Tibial nerve (tissue), 4 donors: ENCODE measurements at regions not wholly inside any gene's neighbourhood (a gene's known extent, or its start where the extent isn't known, plus 50 kb on each side); places are given as distances from the start of the nearest gene placed in this dataset.

Experiments used
- DNase-seq, 2 donors: peaks; one replicate each; pipeline ENCODE4 v3.0.0-alpha.2; 2019; ENCODE audit warnings: low spot score in 2 of 2
- H3K27ac ChIP-seq, 4 donors: fragments of 200-600 bp; sonication (generic) in 3 of 4; one replicate each; pipeline ENCODE4 v1.5.1; 2017 to 2019; ENCODE audit warnings: mild to moderate bottlenecking in 1 of 4
- H3K27me3 ChIP-seq, 2 donors: fragments of 200-600 bp; sonication (generic) in 1 of 2; one replicate each; pipeline versions ENCODE4 v1.5.1 to v1.6.0; 2017 to 2019
- H3K36me3 ChIP-seq, 3 donors: fragments of 200-600 bp; sonication (generic); one replicate each; pipeline ENCODE4 v1.5.1; 2018 to 2019
- H3K4me1 ChIP-seq, 4 donors: fragments of 200-600 bp; sonication (generic) in 3 of 4; one replicate each; pipeline ENCODE4 v1.5.1; 2017 to 2019
- H3K4me3 ChIP-seq, 4 donors: fragments of 200-600 bp; sonication (generic) in 3 of 4; one replicate each; pipeline ENCODE4 v1.5.1; 2017 to 2019; ENCODE audit warnings: mild to moderate bottlenecking in 1 of 4, moderate library complexity in 1 of 4
- H3K9me3 ChIP-seq, 4 donors: fragments of 200-600 bp; sonication (generic) in 3 of 4; one replicate each; pipeline ENCODE4 v1.5.1; 2017 to 2019
- EP300 ChIP-seq, 2 donors: sonication (generic); formaldehyde crosslinking; IDR thresholded peaks; one replicate each; pipeline ENCODE4 v1.6.1; 2017; ENCODE audit warnings: antibody characterized with exemption in 2 of 2, mild to moderate bottlenecking in 1 of 2
- POLR2A ChIP-seq, 2 donors: fragments of 450-650 bp; IDR thresholded peaks; one replicate each; pipeline ENCODE4 v1.6.1; 2017; ENCODE audit warnings: antibody characterized with exemption in 2 of 2, mild to moderate bottlenecking in 2 of 2, moderate library complexity in 2 of 2
- WGBS, 2 donors: methylation state at CpG; one replicate each; pipeline ENCODE4 v1.1.5; 2018; 5-methylcytosine and 5-hydroxymethylcytosine counted together
- TF ChIP-seq, protein P1 (sequence below), 5 experiments: fragments of 200-600 bp in 3 of 5; fragments of 450-650 bp in 2 of 5; sonication (generic) in 3 of 5; IDR thresholded peaks; one replicate each; pipeline ENCODE4 v1.5.1; 2016 to 2019; ENCODE audit warnings: antibody characterized with exemption in 5 of 5, mild to moderate bottlenecking in 3 of 5, moderate library complexity in 2 of 5

- Histone ChIP-seq H3K9me3 (peaks cover 0 to 12% (median 0%) of the 10 kb centered on the region in 4 donors), H3K4me1 (peaks cover 0 to 13% (median 0%) of the 10 kb centered on the region in 4 donors), H3K27ac (no peak overlapping the region), H3K36me3 (no peaks in the 10 kb centered on the region), H3K4me3 (no peak overlapping the region), H3K27me3 (no peaks in the 10 kb centered on the region)
- DNase-seq = no peak
- TF ChIP-seq EP300 (IDR thresholded peaks at IDR 0.05) = no peak
- TF ChIP-seq POLR2A (IDR thresholded peaks at IDR 0.05) = no peak
- TF ChIP-seq, protein P1, sequence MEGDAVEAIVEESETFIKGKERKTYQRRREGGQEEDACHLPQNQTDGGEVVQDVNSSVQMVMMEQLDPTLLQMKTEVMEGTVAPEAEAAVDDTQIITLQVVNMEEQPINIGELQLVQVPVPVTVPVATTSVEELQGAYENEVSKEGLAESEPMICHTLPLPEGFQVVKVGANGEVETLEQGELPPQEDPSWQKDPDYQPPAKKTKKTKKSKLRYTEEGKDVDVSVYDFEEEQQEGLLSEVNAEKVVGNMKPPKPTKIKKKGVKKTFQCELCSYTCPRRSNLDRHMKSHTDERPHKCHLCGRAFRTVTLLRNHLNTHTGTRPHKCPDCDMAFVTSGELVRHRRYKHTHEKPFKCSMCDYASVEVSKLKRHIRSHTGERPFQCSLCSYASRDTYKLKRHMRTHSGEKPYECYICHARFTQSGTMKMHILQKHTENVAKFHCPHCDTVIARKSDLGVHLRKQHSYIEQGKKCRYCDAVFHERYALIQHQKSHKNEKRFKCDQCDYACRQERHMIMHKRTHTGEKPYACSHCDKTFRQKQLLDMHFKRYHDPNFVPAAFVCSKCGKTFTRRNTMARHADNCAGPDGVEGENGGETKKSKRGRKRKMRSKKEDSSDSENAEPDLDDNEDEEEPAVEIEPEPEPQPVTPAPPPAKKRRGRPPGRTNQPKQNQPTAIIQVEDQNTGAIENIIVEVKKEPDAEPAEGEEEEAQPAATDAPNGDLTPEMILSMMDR (IDR thresholded peaks at IDR 0.05) = no peak
These were observed 68.3 kb upstream of the DAZL start for GRCh38 chr3:16673530-16673929.

- Histone ChIP-seq H3K4me3 (no peak overlapping the region), H3K9me3 (peaks cover 0 to 12% (median 0%) of the 10 kb centered on the region in 4 donors), H3K4me1 (peaks cover 0 to 4% (median 0%) of the 10 kb centered on the region in 4 donors), H3K36me3 (no peaks in the 10 kb centered on the region), H3K27ac (no peak overlapping the region), H3K27me3 (no peaks in the 10 kb centered on the region)
- no peak for DNase-seq
- TF ChIP-seq, protein P1 (IDR thresholded peaks at IDR 0.05) = no peak
- no peak for TF ChIP-seq EP300 (IDR thresholded peaks at IDR 0.05)
- no peak for TF ChIP-seq POLR2A (IDR thresholded peaks at IDR 0.05)
These were observed 70.6 kb upstream of the DAZL start for GRCh38 chr3:16675805-16676204.

DNA sequence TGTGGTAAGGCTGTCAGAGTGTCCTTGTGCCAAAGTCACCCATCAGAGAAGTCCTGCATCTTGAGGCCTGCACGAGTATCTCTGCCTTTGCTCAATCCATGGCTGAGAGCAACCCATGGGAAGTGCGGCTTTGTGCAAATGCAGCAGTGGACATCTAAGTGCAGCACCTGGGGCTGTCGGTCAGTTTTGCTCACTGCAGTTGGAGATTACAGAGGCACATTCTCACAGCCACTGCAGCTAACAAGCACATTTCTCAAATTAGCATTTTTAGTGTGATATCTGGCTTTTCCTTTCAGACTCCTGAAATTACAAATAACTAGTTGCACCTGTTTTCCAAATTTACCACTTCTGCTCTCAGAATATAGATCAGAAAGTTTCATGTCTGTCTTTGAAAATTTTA is 81.5 kb upstream of the DAZL start:
- H3K4me3 ChIP-seq = no peak overlapping the region
- H3K9me3 ChIP-seq = no peaks in the 10 kb centered on the region
- no peaks in the 10 kb centered on the region for H3K27me3 ChIP-seq
- DNase-seq = no peak
- no peaks in the 10 kb centered on the region for H3K36me3 ChIP-seq
- H3K27ac ChIP-seq = no peak overlapping the region
- H3K4me1 ChIP-seq = no peaks in the 10 kb centered on the region
- 85 to 88% methylated on average over 3 of the region's 3 CpGs for WGBS, 2 donors
- TF ChIP-seq EP300 (IDR thresholded peaks at IDR 0.05) (no peak), POLR2A (IDR thresholded peaks at IDR 0.05) (no peak)
- TF ChIP-seq, protein P1 (IDR thresholded peaks at IDR 0.05) = no peak

DNA sequence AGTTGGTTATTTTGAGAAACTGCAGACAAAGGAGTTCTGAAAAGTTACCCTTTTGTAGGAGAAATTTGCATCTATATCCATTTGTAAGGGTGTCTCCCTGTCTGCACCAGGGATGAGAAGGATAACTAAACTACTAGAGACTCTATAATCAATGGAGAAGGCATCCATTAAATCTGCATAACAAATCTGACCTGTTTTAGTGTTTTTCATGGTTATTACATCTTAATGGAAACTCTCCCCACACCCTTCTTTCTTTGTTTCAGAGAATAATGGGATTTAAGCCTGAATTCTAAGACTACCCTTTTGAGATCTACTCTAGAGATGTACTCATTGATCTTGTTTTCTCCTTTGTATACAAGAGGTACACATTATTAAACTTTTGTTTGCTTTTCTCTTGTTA is 82.0 kb upstream of the DAZL start:
- no peak for DNase-seq
- H3K9me3 ChIP-seq = no peaks in the 10 kb centered on the region
- no peak for TF ChIP-seq POLR2A (IDR thresholded peaks at IDR 0.05)
- no peak for TF ChIP-seq EP300 (IDR thresholded peaks at IDR 0.05)
- TF ChIP-seq, protein P1 (IDR thresholded peaks at IDR 0.05) = no peak
- H3K27ac ChIP-seq = no peak overlapping the region
- no peaks in the 10 kb centered on the region for H3K36me3 ChIP-seq
- H3K27me3 ChIP-seq = no peaks in the 10 kb centered on the region
- H3K4me1 ChIP-seq = no peaks in the 10 kb centered on the region
- H3K4me3 ChIP-seq = no peak overlapping the region

- no peak overlapping the region for H3K4me3 ChIP-seq
These were observed 87.5 kb upstream of the DAZL start for GRCh38 chr3:16692486-16693344.

More at GRCh38 chr3:16692486-16693344, 87.5 kb upstream of the DAZL start:
- Histone ChIP-seq H3K36me3 (no peaks in the 10 kb centered on the region), H3K9me3 (no peaks in the 10 kb centered on the region), H3K27me3 (no peaks in the 10 kb centered on the region), H3K27ac (no peak overlapping the region), H3K4me1 (no peaks in the 10 kb centered on the region)
- TF ChIP-seq EP300 (IDR thresholded peaks at IDR 0.05) (no peak), POLR2A (IDR thresholded peaks at IDR 0.05) (no peak)
- TF ChIP-seq, protein P1 (IDR thresholded peaks at IDR 0.05) = no peak
- WGBS, 2 donors = 79 to 84% methylated on average over 8 of the region's 8 CpGs
- DNase-seq = no peak
